HG03095 (cell line): ENCODE measurements at regions not wholly inside any gene's neighbourhood (a gene's known extent, or its start where the extent isn't known, plus 50 kb on each side); places are given as distances from the start of the nearest gene placed in this dataset.

Experiments used
- ATAC-seq: cut with Tn5 transposase; IDR thresholded peaks from one replicate; pipeline ENCODE4 v1.9.1; 2021; ENCODE audit warnings: moderate library complexity; ENCODE audit not compliant: unreplicated experiment

- ATAC-seq, result no peak
Measured at GRCh38 chr12:98453492-98453891, 61.9 kb upstream of the TMPO start.

GRCh38 chr12:98456041-98456440, 59.3 kb upstream of the TMPO start:
- ATAC-seq, result no peak

- ATAC-seq, result no peak
Measured at GRCh38 chr12:98456576-98457573, 58.5 kb upstream of the TMPO start.

GRCh38 chr12:98464190-98464589, 51.2 kb upstream of the TMPO start:
- no peak for ATAC-seq

- no peak for ATAC-seq
Measured at GRCh38 chr12:98465505-98465904, 49.9 kb upstream of the TMPO start.
